SK-N-MC (cell line): ENCODE measurements at regions not wholly inside any gene's neighbourhood (a gene's known extent, or its start where the extent isn't known, plus 50 kb on each side); places are given as distances from the start of the nearest gene placed in this dataset.

ENCODE experiments used
- EZH2 ChIP-seq: fragments of 200-600 bp; sonication (generic); IDR thresholded peaks from one replicate; pipeline ENCODE4 v1.6.1; 2017; ENCODE audit warnings: antibody characterized with exemption
- FOXP2 ChIP-seq: optimal IDR thresholded peaks from 2 replicates; pipeline ENCODE3; 2011; ENCODE audit warnings: mild to moderate bottlenecking, moderate library complexity; ENCODE audit not compliant: insufficient read depth; ENCODE audit errors: extremely low read length, control extremely low read depth
- POLR2AphosphoS5 ChIP-seq: IDR thresholded peaks from 2 replicates; pipeline ENCODE4 v1.6.1; 2012; ENCODE audit warnings: mild to moderate bottlenecking, low read depth, low read length, borderline replicate concordance

DNA sequence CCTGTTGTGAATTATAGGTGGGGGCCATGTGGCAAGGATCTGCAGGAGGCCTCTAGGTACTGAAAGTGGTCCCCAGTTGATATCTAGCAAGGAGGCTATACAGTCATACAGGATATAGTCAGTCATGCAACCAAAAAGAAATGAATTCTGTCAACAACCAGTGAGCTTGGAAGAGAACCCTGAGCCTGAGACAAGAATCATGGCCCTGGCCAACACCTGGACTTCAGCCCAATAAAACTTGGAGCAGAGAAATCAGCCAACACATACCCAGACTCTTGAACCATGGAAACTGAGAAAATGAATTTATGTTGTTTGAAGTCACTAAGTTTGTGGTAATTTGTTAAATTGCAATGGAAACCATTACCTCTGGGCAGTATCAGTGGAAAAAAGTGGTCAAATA, 370.2 kb downstream of the KIF16B start:
- no peak for TF ChIP-seq POLR2AphosphoS5
- TF ChIP-seq EZH2: no peak
- TF ChIP-seq FOXP2: no peak
